ENCODE measurements at regions not wholly inside any gene's neighbourhood (a gene's known extent, or its start where the extent isn't known, plus 50 kb on each side); places are given as distances from the start of the nearest gene placed in this dataset.

GRCh38 chr15:99921101-99921500 is 187.9 kb upstream of the LYSMD4 start:
- H3K4me3 ChIP-seq (ENCODE audit: low read depth, low read length), result no peak overlapping the region
- no peak for TF ChIP-seq CTCF (IDR thresholded peaks at IDR 0.05; ENCODE audit: low read depth, low read length)
- DNase-seq (ENCODE audit: low read depth, low spot score), result no peak
- in situ Hi-C loops (cut with HindIII; ENCODE audit: low sequenced_read_pairs), result no loop called here

GRCh38 chr15:99918072-99918471 is 184.8 kb upstream of the LYSMD4 start:
- TF ChIP-seq CTCF (IDR thresholded peaks at IDR 0.05; ENCODE audit: low read depth, low read length), result no peak
- in situ Hi-C loops (cut with HindIII; ENCODE audit: low sequenced_read_pairs), result no loop called here
- DNase-seq (ENCODE audit: low read depth, low spot score), result no peak
- no peak overlapping the region for H3K4me3 ChIP-seq (ENCODE audit: low read depth, low read length)

GRCh38 chr15:99917252-99917651 is 184.0 kb upstream of the LYSMD4 start:
- no peak overlapping the region for H3K4me3 ChIP-seq (ENCODE audit: low read depth, low read length)
- no peak for DNase-seq (ENCODE audit: low read depth, low spot score)
- in situ Hi-C loops (cut with HindIII; ENCODE audit: low sequenced_read_pairs), result no loop called here
- TF ChIP-seq CTCF (IDR thresholded peaks at IDR 0.05; ENCODE audit: low read depth, low read length), result no peak

- DNase-seq (ENCODE audit: low read depth, low spot score), result no peak
- in situ Hi-C loops (cut with HindIII; ENCODE audit: low sequenced_read_pairs), result no loop called here
- no peak for TF ChIP-seq CTCF (IDR thresholded peaks at IDR 0.05; ENCODE audit: low read depth, low read length)
- H3K4me3 ChIP-seq (ENCODE audit: low read depth, low read length), result no peak overlapping the region
Measured at GRCh38 chr15:99916668-99917223, 183.5 kb upstream of the LYSMD4 start.

GRCh38 chr15:99914723-99915122 is 181.5 kb upstream of the LYSMD4 start:
- no peak for TF ChIP-seq CTCF (IDR thresholded peaks at IDR 0.05; ENCODE audit: low read depth, low read length)
- no peak for DNase-seq (ENCODE audit: low read depth, low spot score)
- in situ Hi-C loops (cut with HindIII; ENCODE audit: low sequenced_read_pairs), result no loop called here
- no peak overlapping the region for H3K4me3 ChIP-seq (ENCODE audit: low read depth, low read length)

- no peak overlapping the region for H3K4me3 ChIP-seq (ENCODE audit: low read depth, low read length)
- in situ Hi-C loops (cut with HindIII; ENCODE audit: low sequenced_read_pairs), result no loop called here
- no peak for TF ChIP-seq CTCF (IDR thresholded peaks at IDR 0.05; ENCODE audit: low read depth, low read length)
- DNase-seq (ENCODE audit: low read depth, low spot score), result no peak
Measured at GRCh38 chr15:99911816-99912215, 178.6 kb upstream of the LYSMD4 start.

Data from astrocyte of the spinal cord (primary cell).